ENCODE measurements at regions not wholly inside any gene's neighbourhood (a gene's known extent, or its start where the extent isn't known, plus 50 kb on each side); places are given as distances from the start of the nearest gene placed in this dataset.

DNA sequence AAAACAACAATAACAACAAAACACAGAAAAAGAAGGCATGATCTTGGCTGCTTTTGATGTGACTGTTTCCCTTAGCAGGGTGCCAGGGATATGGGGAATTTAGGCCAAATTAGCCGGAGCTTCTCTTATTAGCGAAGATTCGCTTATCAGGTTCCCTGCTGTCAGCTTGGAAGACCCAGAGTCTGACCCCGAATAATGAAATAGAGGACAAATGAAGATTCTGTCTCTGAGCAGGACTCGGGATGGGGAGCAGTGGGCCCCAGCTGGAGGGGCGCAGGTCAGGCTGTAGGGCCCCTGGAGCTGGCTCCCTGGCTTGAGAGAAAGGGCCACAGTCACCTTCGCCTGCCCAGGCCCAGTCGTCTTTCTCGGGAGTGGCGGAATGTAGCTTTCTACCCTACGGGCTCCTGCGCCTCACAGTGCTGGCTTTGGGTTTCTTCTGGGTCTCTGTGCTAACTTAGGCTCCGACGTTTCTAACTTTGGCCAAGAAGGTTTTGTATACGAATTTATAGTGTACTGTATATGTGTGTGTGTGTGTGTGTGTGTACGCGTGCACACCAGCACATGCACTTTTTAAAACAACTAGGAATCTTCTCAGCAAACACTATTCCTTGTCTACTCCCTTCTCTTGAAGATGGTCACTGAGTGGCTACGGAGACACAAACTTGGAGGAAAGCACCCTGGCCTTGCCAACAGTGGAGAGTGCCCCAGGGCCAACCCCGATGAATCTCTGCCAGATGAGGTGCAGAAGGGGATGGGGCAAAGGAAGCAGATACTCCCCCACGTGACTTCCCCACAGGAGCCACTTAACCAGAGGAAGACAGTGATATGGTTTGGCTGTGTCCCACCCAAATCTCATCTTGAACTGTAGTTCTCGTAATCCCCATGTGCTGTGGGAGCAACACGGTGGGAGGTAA lies 195.6 kb upstream of the COPS8 start:
- peaks cover 5% of the 10 kb centered on the region for H3K4me1 ChIP-seq (ENCODE audit: control insufficient read depth, insufficient read depth, low read length)
- no peak overlapping the region for H3K9ac ChIP-seq (ENCODE audit: low read depth, low read length)
- no peaks in the 10 kb centered on the region for H3K27me3 ChIP-seq (ENCODE audit: control insufficient read depth, insufficient read depth, low read length)
- H3K9me3 ChIP-seq (replicated peaks; ENCODE audit: low read length), result no peaks in the 10 kb centered on the region
- no peak overlapping the region for H3K4me2 ChIP-seq (ENCODE audit: low read length)
- no peaks in the 10 kb centered on the region for H3K36me3 ChIP-seq (ENCODE audit: insufficient read depth, low read length)
- H3K4me3 ChIP-seq (ENCODE audit: low read length), result no peak overlapping the region

DNA sequence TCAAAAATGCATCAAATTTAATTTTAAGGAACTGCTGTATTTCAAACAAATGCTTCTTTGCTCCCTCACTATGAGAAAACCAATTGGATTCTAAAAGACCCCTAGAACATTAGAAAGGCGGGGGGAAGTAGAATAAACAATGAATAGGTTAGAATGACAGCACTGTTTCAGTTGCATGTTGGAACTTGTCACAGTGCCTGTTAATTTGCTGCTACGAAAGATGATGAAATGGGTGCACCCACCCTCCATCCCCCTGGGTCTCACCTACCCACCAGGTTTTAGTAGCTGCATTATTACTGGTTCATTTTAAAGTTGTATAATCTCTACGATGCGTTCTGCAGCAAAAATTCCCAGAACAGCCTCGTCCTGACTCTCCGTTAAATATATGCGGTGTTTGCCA lies 193.0 kb upstream of the COPS8 start:
- H3K4me1 ChIP-seq (ENCODE audit: control insufficient read depth, insufficient read depth, low read length), result peaks cover 2% of the 10 kb centered on the region
- H3K4me3 ChIP-seq (ENCODE audit: low read length), result no peak overlapping the region
- no peaks in the 10 kb centered on the region for H3K9me3 ChIP-seq (replicated peaks; ENCODE audit: low read length)
- no peaks in the 10 kb centered on the region for H3K36me3 ChIP-seq (ENCODE audit: insufficient read depth, low read length)
- no peaks in the 10 kb centered on the region for H3K27me3 ChIP-seq (ENCODE audit: control insufficient read depth, insufficient read depth, low read length)
- H3K4me2 ChIP-seq (ENCODE audit: low read length), result no peak overlapping the region
- H3K9ac ChIP-seq (ENCODE audit: low read depth, low read length), result no peak overlapping the region

DNA sequence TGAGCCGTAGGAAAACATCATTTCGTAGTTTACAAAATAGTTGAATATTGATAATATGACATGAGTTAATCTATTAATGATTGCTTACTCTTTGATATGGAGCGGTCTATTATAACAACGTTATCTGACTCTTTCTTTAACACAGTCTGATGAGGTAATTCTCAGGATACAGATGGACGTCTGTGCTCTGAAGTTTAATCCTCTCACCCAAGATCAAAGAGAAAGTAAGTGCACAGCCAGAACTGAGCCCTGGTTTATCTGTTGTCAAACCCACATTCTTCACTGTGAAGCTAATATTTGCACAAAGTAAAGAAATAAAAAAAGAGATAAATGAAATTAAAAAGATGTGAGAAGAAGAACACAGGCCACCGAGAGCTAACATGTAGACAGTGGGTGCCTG lies 190.9 kb upstream of the COPS8 start:
- no peaks in the 10 kb centered on the region for H3K36me3 ChIP-seq (ENCODE audit: insufficient read depth, low read length)
- peaks cover 7% of the 10 kb centered on the region for H3K27me3 ChIP-seq (ENCODE audit: control insufficient read depth, insufficient read depth, low read length)
- H3K4me2 ChIP-seq (ENCODE audit: low read length), result no peak overlapping the region
- no peaks in the 10 kb centered on the region for H3K9me3 ChIP-seq (replicated peaks; ENCODE audit: low read length)
- H3K4me3 ChIP-seq (ENCODE audit: low read length), result no peak overlapping the region
- no peak overlapping the region for H3K9ac ChIP-seq (ENCODE audit: low read depth, low read length)
- no peaks in the 10 kb centered on the region for H3K4me1 ChIP-seq (ENCODE audit: control insufficient read depth, insufficient read depth, low read length)

DNA sequence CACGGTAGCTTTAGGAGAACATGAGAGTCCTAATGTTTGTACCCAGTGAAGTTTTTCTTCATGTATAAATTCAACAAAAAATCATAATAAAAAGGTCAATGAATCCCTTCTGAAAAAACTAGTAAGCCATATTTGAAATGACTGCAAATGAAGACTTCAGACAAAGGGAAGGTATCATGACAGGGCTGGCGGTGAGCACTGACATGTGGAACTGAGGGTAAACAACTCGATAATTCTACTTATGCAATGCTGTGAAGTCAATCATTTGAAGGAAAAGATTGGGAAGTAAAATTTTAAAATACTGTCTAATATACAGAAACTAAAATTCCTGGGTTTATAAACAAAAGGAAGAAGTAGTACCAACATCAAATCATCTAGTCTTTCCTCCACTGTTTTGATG lies 190.2 kb upstream of the COPS8 start:
- H3K27me3 ChIP-seq (ENCODE audit: control insufficient read depth, insufficient read depth, low read length), result peaks cover 9% of the 10 kb centered on the region
- H3K9ac ChIP-seq (ENCODE audit: low read depth, low read length), result no peak overlapping the region
- no peaks in the 10 kb centered on the region for H3K36me3 ChIP-seq (ENCODE audit: insufficient read depth, low read length)
- H3K9me3 ChIP-seq (replicated peaks; ENCODE audit: low read length), result no peaks in the 10 kb centered on the region
- H3K4me1 ChIP-seq (ENCODE audit: control insufficient read depth, insufficient read depth, low read length), result no peaks in the 10 kb centered on the region
- no peak overlapping the region for H3K4me3 ChIP-seq (ENCODE audit: low read length)
- no peak overlapping the region for H3K4me2 ChIP-seq (ENCODE audit: low read length)

DNA sequence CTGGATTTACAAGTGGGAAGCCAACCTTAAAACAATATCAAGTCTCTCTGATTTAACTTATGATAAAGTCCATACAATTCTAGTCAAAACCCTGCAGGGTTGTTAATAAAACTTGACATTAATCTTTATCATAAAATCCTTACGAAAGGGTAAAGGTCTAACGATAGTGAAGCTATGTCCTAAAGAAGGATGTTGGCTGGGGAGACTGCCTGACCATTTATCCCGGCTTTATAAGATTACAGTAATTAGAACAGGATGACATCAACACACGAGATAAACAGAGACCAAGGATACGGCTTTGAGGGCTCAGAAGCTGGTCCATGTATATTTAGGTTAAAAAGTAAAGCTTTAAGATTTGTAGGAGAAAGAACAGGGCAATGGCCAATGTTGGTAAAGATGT lies 189.0 kb upstream of the COPS8 start:
- Histone ChIP-seq H3K4me2 (ENCODE audit: low read length) (no peak overlapping the region), H3K27me3 (ENCODE audit: control insufficient read depth, insufficient read depth, low read length) (peaks cover 16% of the 10 kb centered on the region), H3K9ac (ENCODE audit: low read depth, low read length) (no peak overlapping the region), H3K4me1 (ENCODE audit: control insufficient read depth, insufficient read depth, low read length) (no peaks in the 10 kb centered on the region), H3K36me3 (ENCODE audit: insufficient read depth, low read length) (no peaks in the 10 kb centered on the region), H3K4me3 (ENCODE audit: low read length) (no peak overlapping the region), H3K9me3 (replicated peaks; ENCODE audit: low read length) (no peaks in the 10 kb centered on the region)

DNA sequence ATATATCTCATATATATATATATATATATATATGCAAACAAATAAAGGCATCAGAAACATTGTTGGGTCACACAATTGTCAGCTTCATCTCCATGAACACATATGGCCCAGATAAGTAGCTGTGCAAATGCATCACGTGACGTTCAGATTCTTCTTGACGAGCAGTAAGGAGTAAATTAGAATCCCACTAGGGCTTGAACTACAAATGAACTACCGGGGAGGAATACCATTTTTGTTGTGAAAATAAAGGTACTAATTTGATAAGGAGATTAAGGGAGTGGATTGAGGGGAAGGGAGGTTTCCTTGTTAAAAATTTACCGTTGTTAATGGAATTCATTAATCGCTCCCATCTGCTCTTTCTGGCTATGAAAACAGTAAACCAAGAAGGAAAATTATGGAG lies 186.5 kb upstream of the COPS8 start:
- H3K9ac ChIP-seq (ENCODE audit: low read depth, low read length), result no peak overlapping the region
- H3K4me2 ChIP-seq (ENCODE audit: low read length), result no peak overlapping the region
- no peaks in the 10 kb centered on the region for H3K36me3 ChIP-seq (ENCODE audit: insufficient read depth, low read length)
- H3K27me3 ChIP-seq (ENCODE audit: control insufficient read depth, insufficient read depth, low read length), result peaks cover 37% of the 10 kb centered on the region
- no peak overlapping the region for H3K4me3 ChIP-seq (ENCODE audit: low read length)
- no peaks in the 10 kb centered on the region for H3K4me1 ChIP-seq (ENCODE audit: control insufficient read depth, insufficient read depth, low read length)
- no peaks in the 10 kb centered on the region for H3K9me3 ChIP-seq (replicated peaks; ENCODE audit: low read length)

DNA sequence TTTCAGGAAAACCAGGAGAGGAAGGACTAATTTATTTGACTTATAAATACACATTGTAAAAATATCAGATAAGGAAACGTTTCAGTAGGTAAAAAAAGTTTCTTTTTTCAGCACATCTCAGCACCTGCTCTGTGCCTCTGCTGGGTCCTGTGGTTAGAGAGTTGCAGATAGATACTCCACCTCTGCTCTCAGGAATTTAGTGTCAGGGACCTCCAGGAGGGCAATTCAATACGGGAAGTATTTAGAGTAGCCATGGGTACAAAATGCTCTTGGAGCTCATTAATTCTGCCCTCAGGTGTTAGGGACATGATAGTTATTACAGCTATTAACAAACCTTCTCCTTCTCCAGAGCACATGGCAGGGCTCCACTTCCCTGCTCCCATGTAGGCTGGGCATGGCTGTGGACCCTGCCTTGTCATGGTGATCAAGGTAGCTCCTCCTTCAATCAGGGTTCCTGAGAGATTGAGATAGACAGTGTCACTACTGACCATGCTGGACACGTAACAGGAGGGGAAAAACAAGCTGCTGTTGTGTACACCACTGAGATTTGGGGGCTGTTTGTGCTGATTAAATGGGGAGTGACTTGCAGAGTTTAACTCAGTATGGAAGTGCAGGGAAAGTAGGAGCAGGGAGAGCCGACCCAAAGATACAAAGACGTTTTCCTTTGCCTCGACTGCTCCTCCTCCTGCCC lies 185.6 kb upstream of the COPS8 start:
- H3K36me3 ChIP-seq (ENCODE audit: insufficient read depth, low read length), result no peaks in the 10 kb centered on the region
- H3K9ac ChIP-seq (ENCODE audit: low read depth, low read length), result no peak overlapping the region
- H3K4me1 ChIP-seq (ENCODE audit: control insufficient read depth, insufficient read depth, low read length), result no peaks in the 10 kb centered on the region
- H3K4me3 ChIP-seq (ENCODE audit: low read length), result no peak overlapping the region
- H3K4me2 ChIP-seq (ENCODE audit: low read length), result no peak overlapping the region
- peaks cover 47% of the 10 kb centered on the region for H3K27me3 ChIP-seq (ENCODE audit: control insufficient read depth, insufficient read depth, low read length)
- H3K9me3 ChIP-seq (replicated peaks; ENCODE audit: low read length), result no peaks in the 10 kb centered on the region

DNA sequence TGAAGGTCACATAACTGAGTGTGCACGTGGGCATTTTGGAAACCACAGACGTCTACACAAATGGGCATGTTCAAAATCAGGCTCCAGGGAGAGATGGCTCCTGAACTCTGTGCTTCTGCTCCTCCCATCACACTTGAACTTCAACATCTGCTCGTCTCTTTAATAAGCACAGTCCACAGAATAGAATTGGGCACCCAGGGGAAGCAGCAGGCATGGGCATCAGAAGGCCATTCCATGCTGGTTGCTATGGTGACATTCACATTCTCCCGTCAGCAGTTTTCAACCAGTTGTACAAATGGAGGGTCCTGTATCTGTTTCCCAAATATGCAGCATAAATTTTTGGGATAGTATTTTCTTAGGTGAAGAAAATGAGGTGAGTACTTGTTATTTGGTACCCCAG lies 183.7 kb upstream of the COPS8 start:
- H3K9me3 ChIP-seq (replicated peaks; ENCODE audit: low read length), result no peaks in the 10 kb centered on the region
- no peak overlapping the region for H3K4me3 ChIP-seq (ENCODE audit: low read length)
- H3K4me1 ChIP-seq (ENCODE audit: control insufficient read depth, insufficient read depth, low read length), result no peaks in the 10 kb centered on the region
- H3K9ac ChIP-seq (ENCODE audit: low read depth, low read length), result no peak overlapping the region
- peaks cover 60% of the 10 kb centered on the region for H3K27me3 ChIP-seq (ENCODE audit: control insufficient read depth, insufficient read depth, low read length)
- H3K36me3 ChIP-seq (ENCODE audit: insufficient read depth, low read length), result no peaks in the 10 kb centered on the region
- H3K4me2 ChIP-seq (ENCODE audit: low read length), result no peak overlapping the region

DNA sequence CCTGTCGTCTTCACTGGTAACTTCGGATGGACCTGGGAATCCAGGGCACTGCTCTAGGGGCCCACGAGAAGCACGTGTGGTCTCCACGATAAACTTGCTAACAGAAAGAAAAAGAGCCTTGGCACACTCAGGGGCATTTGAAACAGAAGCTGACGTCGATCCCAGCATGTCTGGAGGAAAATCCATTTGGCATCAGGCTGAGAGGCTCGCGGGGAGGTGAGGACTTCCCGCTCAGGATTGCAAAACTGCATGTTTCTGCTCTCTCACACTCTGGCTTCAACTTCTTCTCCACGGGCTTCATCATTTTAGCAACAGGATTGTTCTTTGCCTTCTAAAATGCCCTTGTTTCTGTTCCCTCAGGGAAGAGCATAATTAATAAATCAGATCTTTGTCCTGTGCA lies 181.7 kb upstream of the COPS8 start:
- Histone ChIP-seq H3K9me3 (replicated peaks; ENCODE audit: low read length) (no peaks in the 10 kb centered on the region), H3K4me2 (ENCODE audit: low read length) (no peak overlapping the region), H3K4me1 (ENCODE audit: control insufficient read depth, insufficient read depth, low read length) (no peaks in the 10 kb centered on the region), H3K4me3 (ENCODE audit: low read length) (no peak overlapping the region), H3K27me3 (ENCODE audit: control insufficient read depth, insufficient read depth, low read length) (peaks cover 77% of the 10 kb centered on the region), H3K36me3 (ENCODE audit: insufficient read depth, low read length) (no peaks in the 10 kb centered on the region), H3K9ac (ENCODE audit: low read depth, low read length) (no peak overlapping the region)

DNA sequence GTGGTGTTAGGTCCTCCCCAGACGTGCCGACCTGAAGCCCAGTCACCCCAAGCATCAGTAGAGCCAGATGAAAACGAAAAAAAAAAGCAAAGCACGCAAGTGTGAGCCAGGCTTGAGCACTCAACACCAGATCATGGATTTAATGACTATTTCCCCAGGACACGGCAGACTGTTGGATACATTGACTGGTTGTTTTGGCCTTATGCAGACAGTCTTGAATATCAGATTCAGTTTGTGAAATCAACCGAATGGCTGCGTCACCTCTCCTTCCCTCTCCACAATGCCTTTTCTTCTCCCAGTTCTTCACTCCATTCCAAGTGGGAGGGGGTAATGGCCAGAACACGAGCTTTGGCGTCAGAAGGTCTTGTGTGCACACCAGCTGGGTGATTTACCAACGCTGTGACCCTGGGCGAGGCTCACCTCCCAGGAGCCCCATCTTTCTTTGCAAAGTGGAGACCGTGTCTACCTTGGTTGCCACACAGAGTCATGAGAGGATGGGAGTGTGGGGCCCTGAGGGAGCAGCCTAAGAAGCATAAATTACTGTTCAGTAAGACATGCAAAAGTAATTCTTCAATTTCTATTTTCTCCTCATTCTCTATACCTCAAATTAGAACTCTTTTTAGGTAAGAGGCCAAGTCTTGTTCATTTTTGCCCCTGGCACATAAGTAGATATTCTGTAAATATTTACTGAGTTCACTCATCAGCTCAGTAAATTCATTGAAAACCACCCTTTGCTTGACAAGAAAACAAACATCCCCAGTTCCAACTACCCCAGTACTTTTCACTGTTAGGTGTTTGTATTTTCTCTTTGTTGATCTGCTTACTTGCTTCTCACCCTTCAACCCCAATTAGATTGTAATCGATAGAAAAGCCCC lies 181.1 kb upstream of the COPS8 start:
- no peaks in the 10 kb centered on the region for H3K9me3 ChIP-seq (replicated peaks; ENCODE audit: low read length)
- no peak overlapping the region for H3K4me3 ChIP-seq (ENCODE audit: low read length)
- H3K27me3 ChIP-seq (ENCODE audit: control insufficient read depth, insufficient read depth, low read length), result peaks cover 76% of the 10 kb centered on the region
- no peak overlapping the region for H3K9ac ChIP-seq (ENCODE audit: low read depth, low read length)
- no peaks in the 10 kb centered on the region for H3K4me1 ChIP-seq (ENCODE audit: control insufficient read depth, insufficient read depth, low read length)
- H3K4me2 ChIP-seq (ENCODE audit: low read length), result no peak overlapping the region
- no peaks in the 10 kb centered on the region for H3K36me3 ChIP-seq (ENCODE audit: insufficient read depth, low read length)

DNA sequence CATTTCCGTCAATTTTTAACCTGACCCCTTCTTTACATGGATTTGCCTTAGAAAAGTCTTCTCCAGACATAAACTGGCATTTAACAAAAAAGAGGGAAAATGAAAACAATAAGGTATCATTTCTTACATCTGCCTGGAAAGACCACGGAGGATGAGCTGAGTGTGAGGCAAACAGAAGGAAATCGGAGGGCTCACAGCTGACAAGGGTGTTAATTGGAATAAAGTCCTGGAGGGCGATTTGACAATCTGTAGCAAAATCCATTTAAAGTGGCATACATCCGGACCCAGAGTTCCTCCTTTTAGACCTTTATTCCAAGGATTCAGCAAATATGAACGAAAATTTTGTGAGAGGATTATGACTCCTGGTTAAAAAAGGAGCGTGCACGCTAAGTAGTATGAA lies 179.7 kb upstream of the COPS8 start:
- H3K9ac ChIP-seq (ENCODE audit: low read depth, low read length), result no peak overlapping the region
- H3K36me3 ChIP-seq (ENCODE audit: insufficient read depth, low read length), result no peaks in the 10 kb centered on the region
- H3K4me1 ChIP-seq (ENCODE audit: control insufficient read depth, insufficient read depth, low read length), result no peaks in the 10 kb centered on the region
- H3K4me3 ChIP-seq (ENCODE audit: low read length), result no peak overlapping the region
- peaks cover 68% of the 10 kb centered on the region for H3K27me3 ChIP-seq (ENCODE audit: control insufficient read depth, insufficient read depth, low read length)
- no peak overlapping the region for H3K4me2 ChIP-seq (ENCODE audit: low read length)
- no peaks in the 10 kb centered on the region for H3K9me3 ChIP-seq (replicated peaks; ENCODE audit: low read length)

All from skeletal muscle satellite cell (primary cell).